ENCODE measurements at regions not wholly inside any gene's neighbourhood (a gene's known extent, or its start where the extent isn't known, plus 50 kb on each side); places are given as distances from the start of the nearest gene placed in this dataset.
A peak's percentile ranks its signal among the peaks of the same experiment; 100 is the strongest.

DNA sequence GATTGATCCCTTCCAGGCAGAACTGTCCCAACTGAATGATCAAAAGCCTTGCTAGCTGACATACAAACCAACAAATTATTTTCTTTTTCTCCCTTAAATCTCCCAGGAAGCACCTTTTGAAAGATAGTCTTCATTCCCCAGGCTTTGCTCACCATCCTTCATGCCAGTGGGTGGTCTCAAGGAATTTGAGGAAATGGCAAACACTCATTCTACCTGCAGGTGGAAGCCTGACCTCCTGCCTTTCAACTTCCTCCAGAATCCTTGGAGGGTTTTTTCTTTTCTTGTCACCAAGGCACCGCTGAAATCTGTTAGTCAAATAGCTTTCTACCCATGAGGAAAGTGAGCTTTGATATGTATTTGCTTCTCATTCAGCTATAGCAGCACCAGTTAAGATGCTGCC is 128.5 kb downstream of the WIF1 start (continued):
- TF ChIP-seq STAT6 (CRISPR knock-in tag; conservative IDR thresholded peaks at IDR 0.05; ENCODE audit: low read depth) = no peak

GRCh38 chr12:64993461-64993860 is 127.6 kb downstream of the WIF1 start:
- H3K27ac Mint-ChIP-seq = peak overlapping the region; percentile 60
- peaks cover 55% of the 10 kb centered on the region for H3K4me1 Mint-ChIP-seq
- no peak overlapping the region for H3K4me3 Mint-ChIP-seq
- CTCF ChIA-PET = interaction anchor here (0.6 to 1.0 kb wide), 5 partner anchors 50 to 129 kb away, joined by 3 to 5 read pairs (median 3); partner anchors contain the start of gene WIF1
- peaks cover 39% of the 10 kb centered on the region for H3K36me3 Mint-ChIP-seq
- POLR2A ChIA-PET = no interaction called here
- peaks cover 38% of the 10 kb centered on the region for H3K9me3 Mint-ChIP-seq
- no peak for TF ChIP-seq ZNF671 (CRISPR knock-in tag; IDR thresholded peaks at IDR 0.05)
- no peak for DNase-seq (ENCODE audit: low spot score)
- no peak for ATAC-seq
- peaks cover 6% of the 10 kb centered on the region for H3K27me3 Mint-ChIP-seq (ENCODE audit: low read depth)

- H3K4me3 Mint-ChIP-seq = no peak overlapping the region
- ChIA-PET POLR2A (no interaction called here), CTCF (no interaction called here)
- peaks cover 19% of the 10 kb centered on the region for H3K36me3 Mint-ChIP-seq
- DNase-seq (ENCODE audit: low spot score) = no peak
- peaks cover 20% of the 10 kb centered on the region for H3K27me3 Mint-ChIP-seq (ENCODE audit: low read depth)
- H3K4me1 Mint-ChIP-seq = peaks cover 69% of the 10 kb centered on the region
- no peak for TF ChIP-seq NFE2L1 (CRISPR knock-in tag; IDR thresholded peaks at IDR 0.05)
- TF ChIP-seq NR1H2 (CRISPR knock-in tag; IDR thresholded peaks at IDR 0.05) = no peak
- TF ChIP-seq JUN (CRISPR knock-in tag; IDR thresholded peaks at IDR 0.05) = no peak
- no peak for TF ChIP-seq NFATC4 (CRISPR knock-in tag; IDR thresholded peaks at IDR 0.05)
- TF ChIP-seq ZNF512 (CRISPR knock-in tag; IDR thresholded peaks at IDR 0.05; ENCODE audit: borderline replicate concordance) = no peak
- no peak for TF ChIP-seq MYBL2 (CRISPR knock-in tag; IDR thresholded peaks at IDR 0.05)
- TF ChIP-seq MLX (CRISPR knock-in tag; IDR thresholded peaks at IDR 0.05) = no peak
- TF ChIP-seq, protein P1, sequence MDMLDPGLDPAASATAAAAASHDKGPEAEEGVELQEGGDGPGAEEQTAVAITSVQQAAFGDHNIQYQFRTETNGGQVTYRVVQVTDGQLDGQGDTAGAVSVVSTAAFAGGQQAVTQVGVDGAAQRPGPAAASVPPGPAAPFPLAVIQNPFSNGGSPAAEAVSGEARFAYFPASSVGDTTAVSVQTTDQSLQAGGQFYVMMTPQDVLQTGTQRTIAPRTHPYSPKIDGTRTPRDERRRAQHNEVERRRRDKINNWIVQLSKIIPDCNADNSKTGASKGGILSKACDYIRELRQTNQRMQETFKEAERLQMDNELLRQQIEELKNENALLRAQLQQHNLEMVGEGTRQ (CRISPR knock-in tag; IDR thresholded peaks at IDR 0.05) = no peak
- no peak for TF ChIP-seq NFYB (CRISPR knock-in tag; conservative IDR thresholded peaks at IDR 0.05; ENCODE audit: low read depth)
- no peak for ATAC-seq
- H3K9me3 Mint-ChIP-seq = peaks cover 17% of the 10 kb centered on the region
- no peak overlapping the region for H3K27ac Mint-ChIP-seq
Observed at GRCh38 chr12:64995816-64996215, 125.3 kb downstream of the WIF1 start.

- ChIA-PET CTCF (interaction anchor here (1.2 kb wide), 1 partner anchor 41 kb away, joined by 4 read pairs; no protein-coding TSS in a partner anchor), POLR2A (no interaction called here)
- H3K36me3 Mint-ChIP-seq = peaks cover 24% of the 10 kb centered on the region
- peaks cover 53% of the 10 kb centered on the region for H3K4me1 Mint-ChIP-seq
- H3K9me3 Mint-ChIP-seq = peaks cover 33% of the 10 kb centered on the region
- ATAC-seq (no peak), DNase-seq (ENCODE audit: low spot score) (no peak)
- H3K27ac Mint-ChIP-seq = no peak overlapping the region
- peaks cover 38% of the 10 kb centered on the region for H3K27me3 Mint-ChIP-seq (ENCODE audit: low read depth)
- no peak overlapping the region for H3K4me3 Mint-ChIP-seq
- TF ChIP-seq GRHL2 (CRISPR knock-in tag; IDR thresholded peaks at IDR 0.05; ENCODE audit: insufficient replicate concordance, severe bottlenecking) (no peak), IRF1 (CRISPR knock-in tag; IDR thresholded peaks at IDR 0.05) (no peak), ZNF121 (CRISPR knock-in tag; IDR thresholded peaks at IDR 0.05) (no peak), ERG (CRISPR knock-in tag; IDR thresholded peaks at IDR 0.05) (no peak), FOXJ3 (CRISPR knock-in tag; IDR thresholded peaks at IDR 0.05; ENCODE audit: borderline replicate concordance) (no peak), E2F4 (CRISPR knock-in tag; IDR thresholded peaks at IDR 0.05; ENCODE audit: borderline replicate concordance, low read depth) (no peak), MYBL2 (CRISPR knock-in tag; IDR thresholded peaks at IDR 0.05) (no peak), TP53 (CRISPR knock-in tag; IDR thresholded peaks at IDR 0.05) (no peak)
- TF ChIP-seq, protein P2, sequence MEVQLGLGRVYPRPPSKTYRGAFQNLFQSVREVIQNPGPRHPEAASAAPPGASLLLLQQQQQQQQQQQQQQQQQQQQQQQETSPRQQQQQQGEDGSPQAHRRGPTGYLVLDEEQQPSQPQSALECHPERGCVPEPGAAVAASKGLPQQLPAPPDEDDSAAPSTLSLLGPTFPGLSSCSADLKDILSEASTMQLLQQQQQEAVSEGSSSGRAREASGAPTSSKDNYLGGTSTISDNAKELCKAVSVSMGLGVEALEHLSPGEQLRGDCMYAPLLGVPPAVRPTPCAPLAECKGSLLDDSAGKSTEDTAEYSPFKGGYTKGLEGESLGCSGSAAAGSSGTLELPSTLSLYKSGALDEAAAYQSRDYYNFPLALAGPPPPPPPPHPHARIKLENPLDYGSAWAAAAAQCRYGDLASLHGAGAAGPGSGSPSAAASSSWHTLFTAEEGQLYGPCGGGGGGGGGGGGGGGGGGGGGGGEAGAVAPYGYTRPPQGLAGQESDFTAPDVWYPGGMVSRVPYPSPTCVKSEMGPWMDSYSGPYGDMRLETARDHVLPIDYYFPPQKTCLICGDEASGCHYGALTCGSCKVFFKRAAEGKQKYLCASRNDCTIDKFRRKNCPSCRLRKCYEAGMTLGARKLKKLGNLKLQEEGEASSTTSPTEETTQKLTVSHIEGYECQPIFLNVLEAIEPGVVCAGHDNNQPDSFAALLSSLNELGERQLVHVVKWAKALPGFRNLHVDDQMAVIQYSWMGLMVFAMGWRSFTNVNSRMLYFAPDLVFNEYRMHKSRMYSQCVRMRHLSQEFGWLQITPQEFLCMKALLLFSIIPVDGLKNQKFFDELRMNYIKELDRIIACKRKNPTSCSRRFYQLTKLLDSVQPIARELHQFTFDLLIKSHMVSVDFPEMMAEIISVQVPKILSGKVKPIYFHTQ (CRISPR knock-in tag; IDR thresholded peaks at IDR 0.05) = no peak
Observed at GRCh38 chr12:64997858-64998257, 123.2 kb downstream of the WIF1 start.
